ENCODE measurements at regions not wholly inside any gene's neighbourhood (a gene's known extent, or its start where the extent isn't known, plus 50 kb on each side); places are given as distances from the start of the nearest gene placed in this dataset.

DNA sequence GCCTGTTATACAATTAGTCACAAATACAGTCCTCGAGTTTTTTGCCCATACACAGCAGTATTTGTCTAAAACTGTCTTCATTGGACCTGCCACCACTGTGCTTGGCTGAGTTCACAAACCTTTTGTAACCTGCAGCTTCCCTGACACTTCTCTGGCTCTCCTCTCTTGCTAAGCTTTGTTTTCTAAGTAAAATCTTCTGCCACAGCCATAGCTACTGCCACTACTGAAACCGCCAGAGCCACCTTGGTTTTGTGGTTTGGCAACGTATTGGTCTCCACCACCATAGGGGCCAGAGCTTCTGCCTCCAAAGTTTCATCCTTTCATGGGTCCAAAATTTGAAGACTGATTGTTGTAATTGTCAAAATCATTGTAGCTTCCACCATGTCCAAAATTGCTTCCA, 668.2 kb upstream of the BRINP3 start:
- TF ChIP-seq U2AF1 (optimal IDR thresholded peaks at IDR 0.05; ENCODE audit: low read depth, low read length) (no peak), MTA3 (CRISPR knock-in tag; IDR thresholded peaks at IDR 0.05) (no peak), POLR2A (IDR thresholded peaks at IDR 0.05; ENCODE audit: insufficient read depth in 1 of 2, low read depth in 2 of 2, low read length in 2 of 2) (no peak)
- TF ChIP-seq, protein P1, sequence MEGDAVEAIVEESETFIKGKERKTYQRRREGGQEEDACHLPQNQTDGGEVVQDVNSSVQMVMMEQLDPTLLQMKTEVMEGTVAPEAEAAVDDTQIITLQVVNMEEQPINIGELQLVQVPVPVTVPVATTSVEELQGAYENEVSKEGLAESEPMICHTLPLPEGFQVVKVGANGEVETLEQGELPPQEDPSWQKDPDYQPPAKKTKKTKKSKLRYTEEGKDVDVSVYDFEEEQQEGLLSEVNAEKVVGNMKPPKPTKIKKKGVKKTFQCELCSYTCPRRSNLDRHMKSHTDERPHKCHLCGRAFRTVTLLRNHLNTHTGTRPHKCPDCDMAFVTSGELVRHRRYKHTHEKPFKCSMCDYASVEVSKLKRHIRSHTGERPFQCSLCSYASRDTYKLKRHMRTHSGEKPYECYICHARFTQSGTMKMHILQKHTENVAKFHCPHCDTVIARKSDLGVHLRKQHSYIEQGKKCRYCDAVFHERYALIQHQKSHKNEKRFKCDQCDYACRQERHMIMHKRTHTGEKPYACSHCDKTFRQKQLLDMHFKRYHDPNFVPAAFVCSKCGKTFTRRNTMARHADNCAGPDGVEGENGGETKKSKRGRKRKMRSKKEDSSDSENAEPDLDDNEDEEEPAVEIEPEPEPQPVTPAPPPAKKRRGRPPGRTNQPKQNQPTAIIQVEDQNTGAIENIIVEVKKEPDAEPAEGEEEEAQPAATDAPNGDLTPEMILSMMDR (CRISPR knock-in tag; IDR thresholded peaks at IDR 0.05) = no peak
- TF ChIP-seq, protein P2, sequence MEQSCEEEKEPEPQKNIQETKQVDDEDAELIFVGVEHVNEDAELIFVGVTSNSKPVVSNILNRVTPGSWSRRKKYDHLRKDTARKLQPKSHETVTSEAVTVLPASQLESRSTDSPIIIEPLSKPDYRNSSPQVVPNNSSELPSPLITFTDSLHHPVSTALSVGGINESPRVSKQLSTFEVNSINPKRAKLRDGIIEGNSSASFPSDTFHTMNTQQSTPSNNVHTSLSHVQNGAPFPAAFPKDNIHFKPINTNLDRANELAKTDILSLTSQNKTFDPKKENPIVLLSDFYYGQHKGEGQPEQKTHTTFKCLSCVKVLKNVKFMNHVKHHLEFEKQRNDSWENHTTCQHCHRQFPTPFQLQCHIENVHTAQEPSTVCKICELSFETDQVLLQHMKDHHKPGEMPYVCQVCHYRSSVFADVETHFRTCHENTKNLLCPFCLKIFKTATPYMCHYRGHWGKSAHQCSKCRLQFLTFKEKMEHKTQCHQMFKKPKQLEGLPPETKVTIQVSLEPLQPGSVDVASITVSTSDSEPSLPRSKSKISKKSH (CRISPR knock-in tag; IDR thresholded peaks at IDR 0.05; ENCODE audit: borderline replicate concordance) = no peak

All from HepG2 (cell line).